Kidney capillary endothelial cell (primary cell): ENCODE measurements at regions not wholly inside any gene's neighbourhood (a gene's known extent, or its start where the extent isn't known, plus 50 kb on each side); places are given as distances from the start of the nearest gene placed in this dataset.
"Not testable (repeated sequence)": the region's sequence is repeated elsewhere in the genome, so short reads cannot be mapped to it uniquely, and the experiment has no call there.

Experiments used
- DNase-seq: peaks from one replicate; pipeline ENCODE4 v3.0.0-alpha.2; 2018; ENCODE audit warnings: low spot score

GRCh38 chr17:16870253-16871245, 101.4 kb downstream of the TNFRSF13B start:
- DNase-seq = no peak

- not testable (repeated sequence) for DNase-seq
These were observed 102.2 kb downstream of the TNFRSF13B start for GRCh38 chr17:16869531-16870252.

GRCh38 chr17:16868616-16869015, 103.3 kb downstream of the TNFRSF13B start:
- not testable (repeated sequence) for DNase-seq

- not testable (repeated sequence) for DNase-seq
These were observed 104.4 kb downstream of the TNFRSF13B start for GRCh38 chr17:16867545-16867944.

GRCh38 chr17:16866841-16867240, 105.1 kb downstream of the TNFRSF13B start:
- not testable (repeated sequence) for DNase-seq

- no peak for DNase-seq
These were observed 105.5 kb downstream of the TNFRSF13B start for GRCh38 chr17:16866436-16866835.

- not testable (repeated sequence) for DNase-seq
These were observed 106.2 kb downstream of the TNFRSF13B start for GRCh38 chr17:16865704-16866103.

- DNase-seq = not testable (repeated sequence)
These were observed 106.8 kb downstream of the TNFRSF13B start for GRCh38 chr17:16865077-16865613.

GRCh38 chr17:16864462-16865076, 107.3 kb downstream of the TNFRSF13B start:
- DNase-seq = peak; percentile 16

GRCh38 chr17:16861152-16861551, 110.8 kb downstream of the TNFRSF13B start:
- not testable (repeated sequence) for DNase-seq

- not testable (repeated sequence) for DNase-seq
These were observed 111.5 kb downstream of the TNFRSF13B start for GRCh38 chr17:16860467-16860866.

GRCh38 chr17:16859515-16859914, 112.4 kb downstream of the TNFRSF13B start:
- not testable (repeated sequence) for DNase-seq

GRCh38 chr17:16857746-16858145, 114.2 kb downstream of the TNFRSF13B start:
- DNase-seq = not testable (repeated sequence)

- DNase-seq = not testable (repeated sequence)
These were observed 115.1 kb downstream of the TNFRSF13B start for GRCh38 chr17:16856846-16857245.

- not testable (repeated sequence) for DNase-seq
These were observed 115.7 kb downstream of the TNFRSF13B start for GRCh38 chr17:16856171-16856570.

- not testable (repeated sequence) for DNase-seq
These were observed 117.3 kb downstream of the TNFRSF13B start for GRCh38 chr17:16854636-16855035.

GRCh38 chr17:16853661-16854320, 118.1 kb downstream of the TNFRSF13B start:
- no peak for DNase-seq

GRCh38 chr17:16849861-16850260, 122.1 kb downstream of the TNFRSF13B start:
- DNase-seq = not testable (repeated sequence)

- DNase-seq = not testable (repeated sequence)
These were observed 122.9 kb downstream of the TNFRSF13B start for GRCh38 chr17:16848997-16849396.

- DNase-seq = not testable (repeated sequence)
These were observed 126.8 kb downstream of the TNFRSF13B start for GRCh38 chr17:16845098-16845497.

GRCh38 chr17:16844669-16845068, 127.2 kb downstream of the TNFRSF13B start:
- DNase-seq = not testable (repeated sequence)
